Fibroblast of lung (primary cell): ENCODE measurements at regions not wholly inside any gene's neighbourhood (a gene's known extent, or its start where the extent isn't known, plus 50 kb on each side); places are given as distances from the start of the nearest gene placed in this dataset.
A peak's percentile ranks its signal among the peaks of the same experiment; 100 is the strongest.

Source experiments
- DNase-seq, 2 donors: peaks; one replicate each; pipeline versions ENCODE4 v3.0.0 to v3.0.0-alpha.2; 2010; ENCODE audit warnings: low read depth in 2 of 2
- H2AFZ ChIP-seq: 2 replicates; pipeline ENCODE4 v1.5.1; 2012; ENCODE audit warnings: low read length, control low read depth, inconsistent platforms
- H3K27ac ChIP-seq: 2 replicates; pipeline ENCODE4 v1.5.1; 2011; ENCODE audit warnings: low read length, control low read depth; ENCODE audit not compliant: insufficient read depth
- H3K27me3 ChIP-seq: 2 replicates; pipeline ENCODE4 v1.5.1; 2011; ENCODE audit warnings: mild to moderate bottlenecking, low read length; ENCODE audit not compliant: control insufficient read depth, insufficient read depth
- H3K36me3 ChIP-seq: 2 replicates; pipeline ENCODE4 v1.5.1; 2011; ENCODE audit warnings: low read length; ENCODE audit not compliant: control insufficient read depth, insufficient read depth
- H3K4me1 ChIP-seq: 2 replicates; pipeline ENCODE4 v1.5.1; 2011; ENCODE audit warnings: low read length; ENCODE audit not compliant: control insufficient read depth, insufficient read depth; ENCODE audit errors: extremely low read depth
- H3K4me2 ChIP-seq: 2 replicates; pipeline ENCODE4 v1.5.1; 2011; ENCODE audit warnings: low read length, control low read depth; ENCODE audit not compliant: insufficient read depth; ENCODE audit errors: extremely low read depth
- H3K4me3 ChIP-seq, 4 experiments: fragments of 200-600 bp in 1 of 4; sonication (generic) in 1 of 4; replicated peaks in 1 of 4; 2 replicates each; pipeline ENCODE4 v1.5.1; 2011 to 2016; ENCODE audit warnings: low read length in 4 of 4, low read depth in 3 of 4, mild to moderate bottlenecking in 3 of 4, control low read depth in 2 of 4, inconsistent platforms in 1 of 4, mixed read lengths in 1 of 4; ENCODE audit not compliant: insufficient read depth in 1 of 4; ENCODE audit errors: control extremely low read depth in 1 of 4
- H3K79me2 ChIP-seq: 2 replicates; pipeline ENCODE4 v1.5.1; 2012; ENCODE audit warnings: mild to moderate bottlenecking, low read length, inconsistent platforms; ENCODE audit not compliant: control insufficient read depth, insufficient read depth
- H3K9ac ChIP-seq: 2 replicates; pipeline ENCODE4 v1.5.1; 2011; ENCODE audit warnings: mild to moderate bottlenecking, low read length, control low read depth; ENCODE audit not compliant: insufficient read depth
- H3K9me3 ChIP-seq: 2 replicates; pipeline ENCODE4 v1.5.1; 2012; ENCODE audit warnings: low read depth, low read length; ENCODE audit not compliant: control insufficient read depth, insufficient read depth
- H4K20me1 ChIP-seq: 2 replicates; pipeline ENCODE4 v1.5.1; 2011; ENCODE audit warnings: low read length; ENCODE audit not compliant: control insufficient read depth, insufficient read depth; ENCODE audit errors: extremely low read depth
- CTCF ChIP-seq, 2 donors: IDR thresholded peaks in 1 of 2; conservative IDR thresholded peaks in 1 of 2; 1 replicate in 1 of 2; 2 replicates in 1 of 2; pipeline ENCODE4 v1.5.1; 2011 to 2012; ENCODE audit warnings: low read length in 2 of 2, control low read depth in 1 of 2, inconsistent platforms in 1 of 2, low read depth in 1 of 2, mild to moderate bottlenecking in 1 of 2
- EZH2 ChIP-seq: IDR thresholded peaks from 2 replicates; pipeline ENCODE4 v1.5.1; 2012; ENCODE audit warnings: low read length, control low read depth, mild to moderate bottlenecking; ENCODE audit errors: missing control alignments

- H3K79me2 ChIP-seq: no peaks in the 10 kb centered on the region
- H3K4me3 ChIP-seq: no peak overlapping the region
- H3K36me3 ChIP-seq: no peaks in the 10 kb centered on the region
- no peak overlapping the region for H3K27ac ChIP-seq
- no peak overlapping the region for H2AFZ ChIP-seq
- H3K4me2 ChIP-seq: no peak overlapping the region
- no peak for DNase-seq
- TF ChIP-seq EZH2: no peak
- TF ChIP-seq CTCF (conservative IDR thresholded peaks at IDR 0.05 in 1 of 2, IDR thresholded peaks at IDR 0.05 in 1 of 2; ENCODE audit: low read depth in 1 of 2, low read length in 2 of 2): no peak
- H4K20me1 ChIP-seq: no peaks in the 10 kb centered on the region
- H3K9me3 ChIP-seq: no peaks in the 10 kb centered on the region
- H3K9ac ChIP-seq: no peak overlapping the region
- no peaks in the 10 kb centered on the region for H3K4me1 ChIP-seq
- no peaks in the 10 kb centered on the region for H3K27me3 ChIP-seq
These were observed 448.5 kb upstream of the MGMT start for GRCh38 chr10:129018511-129018910.

- H3K27me3 ChIP-seq: no peaks in the 10 kb centered on the region
- H2AFZ ChIP-seq: no peak overlapping the region
- H4K20me1 ChIP-seq: no peaks in the 10 kb centered on the region
- no peak overlapping the region for H3K4me2 ChIP-seq
- no peaks in the 10 kb centered on the region for H3K79me2 ChIP-seq
- H3K4me3 ChIP-seq: no peak overlapping the region
- no peak for DNase-seq
- no peak overlapping the region for H3K27ac ChIP-seq
- no peaks in the 10 kb centered on the region for H3K36me3 ChIP-seq
- no peaks in the 10 kb centered on the region for H3K9me3 ChIP-seq
- TF ChIP-seq EZH2 (no peak), CTCF (conservative IDR thresholded peaks at IDR 0.05 in 1 of 2, IDR thresholded peaks at IDR 0.05 in 1 of 2; ENCODE audit: low read depth in 1 of 2, low read length in 2 of 2) (no peak)
- no peak overlapping the region for H3K9ac ChIP-seq
- no peaks in the 10 kb centered on the region for H3K4me1 ChIP-seq
These were observed 446.2 kb upstream of the MGMT start for GRCh38 chr10:129020651-129021330.

- no peak overlapping the region for H3K9ac ChIP-seq
- no peak overlapping the region for H3K4me2 ChIP-seq
- H3K9me3 ChIP-seq: no peaks in the 10 kb centered on the region
- no peak overlapping the region for H3K27ac ChIP-seq
- no peaks in the 10 kb centered on the region for H3K27me3 ChIP-seq
- H3K36me3 ChIP-seq: no peaks in the 10 kb centered on the region
- no peak for TF ChIP-seq CTCF (conservative IDR thresholded peaks at IDR 0.05 in 1 of 2, IDR thresholded peaks at IDR 0.05 in 1 of 2; ENCODE audit: low read depth in 1 of 2, low read length in 2 of 2)
- no peak for TF ChIP-seq EZH2
- H3K4me1 ChIP-seq: no peaks in the 10 kb centered on the region
- no peaks in the 10 kb centered on the region for H4K20me1 ChIP-seq
- DNase-seq: peak in 1 of 2 donors; percentile 30
- no peak overlapping the region for H3K4me3 ChIP-seq
- H3K79me2 ChIP-seq: no peaks in the 10 kb centered on the region
- no peak overlapping the region for H2AFZ ChIP-seq
These were observed 445.3 kb upstream of the MGMT start for GRCh38 chr10:129021594-129022304.
